ENCODE measurements at regions not wholly inside any gene's neighbourhood (a gene's known extent, or its start where the extent isn't known, plus 50 kb on each side); places are given as distances from the start of the nearest gene placed in this dataset.

GRCh38 chr4:62168681-62169080 is 968.6 kb downstream of the ADGRL3 start:
- no peak for DNase-seq (ENCODE audit: low read depth)

GRCh38 chr4:62162606-62163005 is 962.5 kb downstream of the ADGRL3 start:
- DNase-seq (ENCODE audit: low read depth) = no peak

GRCh38 chr4:62161446-62161845 is 961.3 kb downstream of the ADGRL3 start:
- DNase-seq (ENCODE audit: low read depth) = no peak

- DNase-seq (ENCODE audit: low read depth) = no peak
Measured at GRCh38 chr4:62159876-62160275, 959.8 kb downstream of the ADGRL3 start.

GRCh38 chr4:62159306-62159705 is 959.2 kb downstream of the ADGRL3 start:
- DNase-seq (ENCODE audit: low read depth) = no peak

GRCh38 chr4:62156205-62156604 is 956.1 kb downstream of the ADGRL3 start:
- DNase-seq (ENCODE audit: low read depth) = no peak

- no peak for DNase-seq (ENCODE audit: low read depth)
Measured at GRCh38 chr4:62145276-62145675, 945.1 kb downstream of the ADGRL3 start.

DNA sequence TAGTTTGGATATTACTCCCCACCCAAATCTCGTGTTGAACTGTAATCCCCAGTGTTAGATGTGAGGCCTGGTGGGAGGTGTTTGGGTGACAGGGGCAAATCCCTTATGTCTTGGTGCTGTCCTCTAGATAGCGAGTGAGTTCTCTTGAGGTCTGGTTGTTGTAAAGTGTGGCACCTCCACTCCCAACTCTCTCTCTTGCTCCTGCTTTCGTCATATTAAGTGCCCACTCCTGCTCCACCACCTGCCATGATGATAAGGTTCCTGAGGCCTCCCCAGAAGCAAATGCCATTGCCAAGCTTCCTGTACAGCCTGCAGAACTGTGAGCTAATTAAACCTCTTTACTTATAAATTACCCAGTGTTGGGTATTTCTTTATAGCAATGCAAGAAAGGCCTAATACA is 944.3 kb downstream of the ADGRL3 start:
- DNase-seq (ENCODE audit: low read depth) = no peak

- no peak for DNase-seq (ENCODE audit: low read depth)
Measured at GRCh38 chr4:62135565-62136156, 935.5 kb downstream of the ADGRL3 start.

DNA sequence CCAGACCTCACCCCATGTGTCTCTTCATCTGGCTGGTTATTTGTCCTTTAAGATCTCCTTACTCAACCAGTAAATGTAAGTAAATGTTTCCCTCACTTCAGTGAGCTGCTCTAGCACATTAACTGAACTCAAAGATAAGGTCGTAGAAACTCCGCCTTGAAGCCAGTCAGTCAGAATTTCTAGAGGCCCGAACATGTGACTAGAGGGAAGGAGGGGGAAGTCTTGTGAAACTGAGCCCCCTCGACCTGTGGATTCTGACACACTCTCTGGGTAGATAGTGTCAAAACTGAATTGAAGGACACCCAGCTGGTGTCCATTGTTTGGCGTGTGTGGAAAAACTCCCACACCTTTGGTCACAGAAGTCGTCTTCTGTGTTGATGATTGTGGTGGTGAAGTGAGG is 933.9 kb downstream of the ADGRL3 start:
- no peak for DNase-seq (ENCODE audit: low read depth)

- no peak for DNase-seq (ENCODE audit: low read depth)
Measured at GRCh38 chr4:62133101-62133897, 933.2 kb downstream of the ADGRL3 start.

GRCh38 chr4:62131049-62131448 is 930.9 kb downstream of the ADGRL3 start:
- no peak for DNase-seq (ENCODE audit: low read depth)

- no peak for DNase-seq (ENCODE audit: low read depth)
Measured at GRCh38 chr4:62130637-62131036, 930.5 kb downstream of the ADGRL3 start.

DNA sequence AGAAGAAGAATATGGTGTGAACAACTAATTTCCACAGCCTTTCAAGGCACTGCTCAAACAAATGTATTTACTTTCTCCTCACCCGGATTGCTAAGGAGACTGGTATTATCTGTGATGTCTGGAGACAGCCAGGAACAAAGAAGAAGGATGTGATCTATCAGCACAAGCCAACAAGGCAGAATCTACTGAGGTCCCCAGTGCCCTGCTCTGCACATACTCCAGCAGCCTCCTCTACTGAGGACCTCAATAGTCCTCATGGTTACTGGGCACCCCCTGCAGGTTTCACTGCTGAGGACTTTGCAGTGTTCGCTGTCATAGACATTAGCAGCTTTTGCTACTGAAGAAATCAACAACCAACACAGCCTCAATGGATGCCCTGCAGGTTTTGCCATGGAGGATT is 930.1 kb downstream of the ADGRL3 start:
- no peak for DNase-seq (ENCODE audit: low read depth)
